ENCODE measurements at regions not wholly inside any gene's neighbourhood (a gene's known extent, or its start where the extent isn't known, plus 50 kb on each side); places are given as distances from the start of the nearest gene placed in this dataset.

GRCh38 chr14:60363687-60364086, 114.7 kb downstream of the PPM1A start:
- TF ChIP-seq, protein P1, sequence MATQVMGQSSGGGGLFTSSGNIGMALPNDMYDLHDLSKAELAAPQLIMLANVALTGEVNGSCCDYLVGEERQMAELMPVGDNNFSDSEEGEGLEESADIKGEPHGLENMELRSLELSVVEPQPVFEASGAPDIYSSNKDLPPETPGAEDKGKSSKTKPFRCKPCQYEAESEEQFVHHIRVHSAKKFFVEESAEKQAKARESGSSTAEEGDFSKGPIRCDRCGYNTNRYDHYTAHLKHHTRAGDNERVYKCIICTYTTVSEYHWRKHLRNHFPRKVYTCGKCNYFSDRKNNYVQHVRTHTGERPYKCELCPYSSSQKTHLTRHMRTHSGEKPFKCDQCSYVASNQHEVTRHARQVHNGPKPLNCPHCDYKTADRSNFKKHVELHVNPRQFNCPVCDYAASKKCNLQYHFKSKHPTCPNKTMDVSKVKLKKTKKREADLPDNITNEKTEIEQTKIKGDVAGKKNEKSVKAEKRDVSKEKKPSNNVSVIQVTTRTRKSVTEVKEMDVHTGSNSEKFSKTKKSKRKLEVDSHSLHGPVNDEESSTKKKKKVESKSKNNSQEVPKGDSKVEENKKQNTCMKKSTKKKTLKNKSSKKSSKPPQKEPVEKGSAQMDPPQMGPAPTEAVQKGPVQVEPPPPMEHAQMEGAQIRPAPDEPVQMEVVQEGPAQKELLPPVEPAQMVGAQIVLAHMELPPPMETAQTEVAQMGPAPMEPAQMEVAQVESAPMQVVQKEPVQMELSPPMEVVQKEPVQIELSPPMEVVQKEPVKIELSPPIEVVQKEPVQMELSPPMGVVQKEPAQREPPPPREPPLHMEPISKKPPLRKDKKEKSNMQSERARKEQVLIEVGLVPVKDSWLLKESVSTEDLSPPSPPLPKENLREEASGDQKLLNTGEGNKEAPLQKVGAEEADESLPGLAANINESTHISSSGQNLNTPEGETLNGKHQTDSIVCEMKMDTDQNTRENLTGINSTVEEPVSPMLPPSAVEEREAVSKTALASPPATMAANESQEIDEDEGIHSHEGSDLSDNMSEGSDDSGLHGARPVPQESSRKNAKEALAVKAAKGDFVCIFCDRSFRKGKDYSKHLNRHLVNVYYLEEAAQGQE (IDR thresholded peaks at IDR 0.05): no peak
- TF ChIP-seq, protein P2, sequence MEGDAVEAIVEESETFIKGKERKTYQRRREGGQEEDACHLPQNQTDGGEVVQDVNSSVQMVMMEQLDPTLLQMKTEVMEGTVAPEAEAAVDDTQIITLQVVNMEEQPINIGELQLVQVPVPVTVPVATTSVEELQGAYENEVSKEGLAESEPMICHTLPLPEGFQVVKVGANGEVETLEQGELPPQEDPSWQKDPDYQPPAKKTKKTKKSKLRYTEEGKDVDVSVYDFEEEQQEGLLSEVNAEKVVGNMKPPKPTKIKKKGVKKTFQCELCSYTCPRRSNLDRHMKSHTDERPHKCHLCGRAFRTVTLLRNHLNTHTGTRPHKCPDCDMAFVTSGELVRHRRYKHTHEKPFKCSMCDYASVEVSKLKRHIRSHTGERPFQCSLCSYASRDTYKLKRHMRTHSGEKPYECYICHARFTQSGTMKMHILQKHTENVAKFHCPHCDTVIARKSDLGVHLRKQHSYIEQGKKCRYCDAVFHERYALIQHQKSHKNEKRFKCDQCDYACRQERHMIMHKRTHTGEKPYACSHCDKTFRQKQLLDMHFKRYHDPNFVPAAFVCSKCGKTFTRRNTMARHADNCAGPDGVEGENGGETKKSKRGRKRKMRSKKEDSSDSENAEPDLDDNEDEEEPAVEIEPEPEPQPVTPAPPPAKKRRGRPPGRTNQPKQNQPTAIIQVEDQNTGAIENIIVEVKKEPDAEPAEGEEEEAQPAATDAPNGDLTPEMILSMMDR (IDR thresholded peaks at IDR 0.05; ENCODE audit: low read depth, low read length, missing input control): no peak
- TF ChIP-seq NR2F2 (IDR thresholded peaks at IDR 0.05): no peak
- no peak for TF ChIP-seq ATF3 (IDR thresholded peaks at IDR 0.05)
- TF ChIP-seq YY1 (IDR thresholded peaks at IDR 0.05): no peak
- TF ChIP-seq, protein P3, sequence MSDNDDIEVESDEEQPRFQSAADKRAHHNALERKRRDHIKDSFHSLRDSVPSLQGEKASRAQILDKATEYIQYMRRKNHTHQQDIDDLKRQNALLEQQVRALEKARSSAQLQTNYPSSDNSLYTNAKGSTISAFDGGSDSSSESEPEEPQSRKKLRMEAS (IDR thresholded peaks at IDR 0.05): no peak
- TF ChIP-seq SP1 (IDR thresholded peaks at IDR 0.05): no peak
- TF ChIP-seq ZBTB33 (IDR thresholded peaks at IDR 0.05): no peak
- TF ChIP-seq JUND (IDR thresholded peaks at IDR 0.05): no peak
- no peak for TF ChIP-seq GABPA (IDR thresholded peaks at IDR 0.05 in 1 of 2, conservative IDR thresholded peaks at IDR 0.05 in 1 of 2)
- no peak for TF ChIP-seq EGR1 (IDR thresholded peaks at IDR 0.05; ENCODE audit: low read depth in 2 of 2)
- no peak for TF ChIP-seq RAD21 (IDR thresholded peaks at IDR 0.05)
